B cell (primary cell): ENCODE measurements at regions not wholly inside any gene's neighbourhood (a gene's known extent, or its start where the extent isn't known, plus 50 kb on each side); places are given as distances from the start of the nearest gene placed in this dataset.

Experiments
- ATAC-seq: fragments of 200-7000 bp; cut with Tn5 transposase; one replicate; pipeline ENCODE4 v1.10.0; 2021; ENCODE audit warnings: low read depth, mild to moderate bottlenecking, moderate number of reproducible peaks, moderate library complexity
- CTCF ChIA-PET: fragments of 350-600 bp; sonication (Branson Sonifier 250); formaldehyde crosslinking; loops from one replicate; lab custom pipeline; 2021; ENCODE audit warnings: antibody characterized with exemption, inconsistent platforms; lab: Charles Lee
- POLR2A ChIA-PET: fragments of 350-600 bp; sonication (Branson Sonifier 250); formaldehyde crosslinking; loops from one replicate; lab custom pipeline; 2021; ENCODE audit warnings: antibody characterized with exemption; lab: Charles Lee
- DNase-seq: peaks from one replicate; pipeline ENCODE4 v3.0.0; 2013
- H2AFZ ChIP-seq: 2 replicates; pipeline ENCODE4 v1.6.1; 2012; ENCODE audit warnings: mild to moderate bottlenecking, low read depth, low read length; ENCODE audit not compliant: insufficient read depth, poor library complexity, severe bottlenecking
- H3K27ac ChIP-seq, 2 donors: 1 replicate in 1 of 2; 2 replicates in 1 of 2; pipeline ENCODE4 v1.5.1; 2012 to 2013; ENCODE audit warnings: low read length in 2 of 2, mild to moderate bottlenecking in 2 of 2, moderate library complexity in 1 of 2
- H3K27me3 ChIP-seq, 4 experiments: fragments of 200-600 bp in 1 of 4; sonication (generic) in 1 of 4; replicated peaks in 1 of 4; 1 replicate in 2 of 4; 2 replicates in 2 of 4; pipeline versions ENCODE4 v1.6.1 to v1.7.0; 2013 to 2016; ENCODE audit warnings: low read length in 3 of 4, mild to moderate bottlenecking in 2 of 4, mixed read lengths in 1 of 4, moderate library complexity in 1 of 4; ENCODE audit not compliant: insufficient read depth in 4 of 4, control insufficient read depth in 3 of 4; ENCODE audit errors: control extremely low read depth in 1 of 4
- H3K36me3 ChIP-seq, 2 experiments: replicated peaks in 1 of 2; 1 replicate in 1 of 2; 2 replicates in 1 of 2; pipeline versions ENCODE4 v1.6.1 to v1.7.1; 2013; ENCODE audit warnings: low read length in 1 of 2; ENCODE audit not compliant: insufficient read depth in 2 of 2, control insufficient read depth in 1 of 2; ENCODE audit errors: control extremely low read depth in 1 of 2, extremely low read depth in 1 of 2
- H3K4me1 ChIP-seq, 2 donors: fragments of 200-600 bp in 1 of 2; sonication (generic) in 1 of 2; 1 replicate in 1 of 2; 2 replicates in 1 of 2; pipeline versions ENCODE4 v1.5.1 to v1.6.1; 2013 to 2017; ENCODE audit warnings: low read length in 2 of 2; ENCODE audit not compliant: control insufficient read depth in 2 of 2, insufficient read depth in 2 of 2
- H3K4me2 ChIP-seq: replicated peaks from 2 replicates; pipeline ENCODE3; 2012; ENCODE audit warnings: mild to moderate bottlenecking, low read depth, low read length; ENCODE audit not compliant: poor library complexity, severe bottlenecking
- H3K4me3 ChIP-seq, 5 experiments: fragments of 200-600 bp in 1 of 5; sonication (generic) in 1 of 5; 1 replicate in 3 of 5; 2 replicates in 2 of 5; pipeline versions ENCODE4 v1.5.1 to v1.7.0; 2011 to 2016; ENCODE audit warnings: low read length in 4 of 5, mild to moderate bottlenecking in 4 of 5, low read depth in 2 of 5, control low read depth in 1 of 5, moderate library complexity in 1 of 5; ENCODE audit not compliant: insufficient read depth in 1 of 5; ENCODE audit errors: control extremely low read depth in 1 of 5, extremely low read depth in 1 of 5
- H3K79me2 ChIP-seq: fragments of 200-600 bp; sonication (generic); one replicate; pipeline ENCODE4 v1.6.0; 2016; ENCODE audit warnings: low read length; ENCODE audit not compliant: control insufficient read depth, insufficient read depth
- H3K9ac ChIP-seq: fragments of 200-600 bp; sonication (generic); 2 replicates; pipeline ENCODE4 v1.6.1; 2017; ENCODE audit warnings: mild to moderate bottlenecking, low read length, moderate library complexity
- H3K9me3 ChIP-seq, 3 donors: one replicate each; pipeline versions ENCODE4 v1.6.1 to v1.7.1; 2013; ENCODE audit warnings: low read length in 2 of 3; ENCODE audit not compliant: control insufficient read depth in 2 of 3, insufficient read depth in 1 of 3; ENCODE audit errors: control extremely low read depth in 1 of 3
- H4K20me1 ChIP-seq: 2 replicates; pipeline ENCODE4 v1.6.0; 2012; ENCODE audit warnings: mild to moderate bottlenecking, low read length; ENCODE audit not compliant: insufficient read depth, control insufficient read depth, poor library complexity, severe bottlenecking
- H3K27ac Mint-ChIP-seq: one replicate; pipeline ENCODE4 v1.8.0; 2021; ENCODE audit warnings: mixed read lengths
- H3K27me3 Mint-ChIP-seq: one replicate; pipeline ENCODE4 v1.8.0; 2021; ENCODE audit warnings: mixed read lengths
- H3K4me1 Mint-ChIP-seq: one replicate; pipeline ENCODE4 v1.8.0; 2021; ENCODE audit warnings: mixed read lengths
- H3K4me3 Mint-ChIP-seq: one replicate; pipeline ENCODE4 v1.8.0; 2021; ENCODE audit warnings: mixed read lengths
- H3K9me3 Mint-ChIP-seq: one replicate; pipeline ENCODE4 v1.8.0; 2022; ENCODE audit warnings: mixed read lengths; ENCODE audit not compliant: insufficient read depth
- CTCF ChIP-seq: fragments of 200-600 bp; IDR thresholded peaks from one replicate; pipeline ENCODE4 v1.8.0; 2022; ENCODE audit warnings: antibody characterized with exemption, mild to moderate bottlenecking
- EZH2 ChIP-seq: IDR thresholded peaks from 2 replicates; pipeline ENCODE4 v1.6.1; 2012; ENCODE audit warnings: borderline replicate concordance, low read depth, mild to moderate bottlenecking, moderate library complexity, low read length; ENCODE audit not compliant: insufficient read depth, poor library complexity, severe bottlenecking
- WGBS: methylation state at CpG from one replicate; pipeline ENCODE4 v1.1.5; 2013; ENCODE audit warnings: missing lambda C conversion rate; ENCODE audit not compliant: insufficient coverage; 5-methylcytosine and 5-hydroxymethylcytosine counted together
- intact Hi-C: fragments of 100-400 bp; cut with micrococcal nuclease; formaldehyde crosslinking; loops from one replicate; pipeline ENCODE4 v1.10.0; 2022

GRCh38 chr4:124977045-124977444, 264.5 kb upstream of the ANKRD50 start:
- H3K36me3 ChIP-seq: no peaks in the 10 kb centered on the region
- Mint-ChIP-seq H3K27me3 (no peaks in the 10 kb centered on the region), H3K4me1 (no peaks in the 10 kb centered on the region), H3K27ac (no peak overlapping the region), H3K9me3 (no peaks in the 10 kb centered on the region), H3K4me3 (no peak overlapping the region)
- H3K4me3 ChIP-seq: no peak overlapping the region
- DNase-seq (no peak), ATAC-seq (no peak)
- H3K27ac ChIP-seq: no peak overlapping the region
- CTCF ChIA-PET: no interaction called here
- no peaks in the 10 kb centered on the region for H3K4me1 ChIP-seq
- TF ChIP-seq CTCF: no peak
- no peak for TF ChIP-seq EZH2
- POLR2A ChIA-PET: no interaction called here
- H4K20me1 ChIP-seq: no peaks in the 10 kb centered on the region
- no peak overlapping the region for H2AFZ ChIP-seq
- peaks cover 0 to 3% (median 0%) of the 10 kb centered on the region in 3 donors for H3K9me3 ChIP-seq
- intact Hi-C loops: no loop called here
- no peaks in the 10 kb centered on the region for H3K79me2 ChIP-seq
- no peak overlapping the region for H3K4me2 ChIP-seq
- no peak overlapping the region for H3K9ac ChIP-seq
- H3K27me3 ChIP-seq: no peaks in the 10 kb centered on the region

GRCh38 chr4:124974152-124974551, 261.6 kb upstream of the ANKRD50 start:
- no peak overlapping the region for H2AFZ ChIP-seq
- H3K79me2 ChIP-seq: no peaks in the 10 kb centered on the region
- no peak for ATAC-seq
- H3K9me3 Mint-ChIP-seq: peaks cover 4% of the 10 kb centered on the region
- no peak overlapping the region for H3K4me2 ChIP-seq
- WGBS: no CpG with 5 or more reads among the region's 1 CpG
- no peaks in the 10 kb centered on the region for H3K4me1 ChIP-seq
- no peak overlapping the region for H3K4me3 ChIP-seq
- H3K27ac ChIP-seq: no peak overlapping the region
- ChIA-PET POLR2A (no interaction called here), CTCF (no interaction called here)
- H3K9me3 ChIP-seq: peaks cover 0 to 3% (median 0%) of the 10 kb centered on the region in 3 donors
- H4K20me1 ChIP-seq: no peaks in the 10 kb centered on the region
- intact Hi-C loops: no loop called here
- H3K27me3 Mint-ChIP-seq: no peaks in the 10 kb centered on the region
- H3K4me3 Mint-ChIP-seq: no peak overlapping the region
- no peaks in the 10 kb centered on the region for H3K4me1 Mint-ChIP-seq
- no peaks in the 10 kb centered on the region for H3K36me3 ChIP-seq
- no peak overlapping the region for H3K9ac ChIP-seq
- no peak for DNase-seq
- TF ChIP-seq EZH2 (no peak), CTCF (no peak)
- H3K27me3 ChIP-seq: no peaks in the 10 kb centered on the region
- no peak overlapping the region for H3K27ac Mint-ChIP-seq
